ENCODE measurements at regions not wholly inside any gene's neighbourhood (a gene's known extent, or its start where the extent isn't known, plus 50 kb on each side); places are given as distances from the start of the nearest gene placed in this dataset.

DNA sequence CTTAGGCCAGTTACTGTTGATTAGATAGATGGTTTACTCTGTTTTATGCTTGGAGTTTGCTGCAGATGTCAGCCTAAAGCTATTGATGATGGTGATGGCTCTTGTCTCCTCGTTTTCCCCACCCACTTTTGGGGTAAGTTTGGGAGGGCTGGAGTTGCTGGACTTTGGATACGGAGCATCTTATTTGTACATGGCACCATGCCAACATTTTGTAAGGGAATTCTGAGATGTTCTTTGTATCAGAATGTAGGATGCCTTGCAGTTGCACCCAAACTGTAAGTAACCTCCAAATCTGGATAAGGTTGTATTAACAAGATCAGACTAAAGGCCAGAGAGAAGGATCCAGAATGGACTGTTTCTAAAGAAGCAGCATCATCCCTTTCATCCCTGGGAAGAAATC, 551.9 kb upstream of the ZFHX3 start:
- no peak for TF ChIP-seq CTCF (IDR thresholded peaks at IDR 0.05)
- no peak for TF ChIP-seq POLR2A (IDR thresholded peaks at IDR 0.05)

All from right lobe of liver (tissue), 4 donors.